ENCODE measurements at regions not wholly inside any gene's neighbourhood (a gene's known extent, or its start where the extent isn't known, plus 50 kb on each side); places are given as distances from the start of the nearest gene placed in this dataset.

GRCh38 chr19:33926306-33926705 is 129.6 kb downstream of the KCTD15 start:
- no peak for TF ChIP-seq CTCF (IDR thresholded peaks at IDR 0.05 in 2 of 3, conservative IDR thresholded peaks at IDR 0.05 in 1 of 3; ENCODE audit: control insufficient read depth in 2 of 3, extremely low read depth in 1 of 3, insufficient read depth in 1 of 3, low read depth in 3 of 3, low read length in 3 of 3)
- no peak for TF ChIP-seq EZH2 (IDR thresholded peaks at IDR 0.05; ENCODE audit: borderline replicate concordance, control insufficient read depth, low read depth, low read length)
- TF ChIP-seq CEBPZ (IDR thresholded peaks at IDR 0.05; ENCODE audit: low read depth, low read length), result no peak
- TF ChIP-seq EGR1 (IDR thresholded peaks at IDR 0.05; ENCODE audit: borderline replicate concordance in 1 of 2, low read depth in 2 of 2, low read length in 2 of 2), result no peak
- no peak for TF ChIP-seq REST (IDR thresholded peaks at IDR 0.05; ENCODE audit: low read depth, low read length)
- no peak for TF ChIP-seq CEBPB (IDR thresholded peaks at IDR 0.05; ENCODE audit: borderline replicate concordance in 1 of 2, low read depth in 2 of 2, low read length in 2 of 2)
- TF ChIP-seq POLR2A (IDR thresholded peaks at IDR 0.05; ENCODE audit: low read depth, low read length), result no peak
- no peak for TF ChIP-seq NR2C1 (IDR thresholded peaks at IDR 0.05)

Data from GM12878 (cell line).